GM12864 (cell line): ENCODE measurements at regions not wholly inside any gene's neighbourhood (a gene's known extent, or its start where the extent isn't known, plus 50 kb on each side); places are given as distances from the start of the nearest gene placed in this dataset.
"Not testable (repeated sequence)": the region's sequence is repeated elsewhere in the genome, so short reads cannot be mapped to it uniquely, and the experiment has no call there.

Source experiments
- DNase-seq: peaks from one replicate; pipeline ENCODE4 v3.0.0-alpha.2; 2011; ENCODE audit warnings: low read depth
- H3K4me3 ChIP-seq: 2 replicates; pipeline ENCODE4 v1.5.1; 2011; ENCODE audit warnings: mild to moderate bottlenecking, low read depth, low read length, control low read depth
- CTCF ChIP-seq: IDR thresholded peaks from 2 replicates; pipeline ENCODE4 v1.5.1; 2011; ENCODE audit warnings: low read depth, mild to moderate bottlenecking, moderate library complexity, low read length, control low read depth, inconsistent platforms; ENCODE audit errors: missing control alignments

GRCh38 chr3:22373182-22373581 lies 622.2 kb upstream of the ZNF385D start:
- TF ChIP-seq CTCF = no peak
- H3K4me3 ChIP-seq = no peak overlapping the region
- no peak for DNase-seq

DNA sequence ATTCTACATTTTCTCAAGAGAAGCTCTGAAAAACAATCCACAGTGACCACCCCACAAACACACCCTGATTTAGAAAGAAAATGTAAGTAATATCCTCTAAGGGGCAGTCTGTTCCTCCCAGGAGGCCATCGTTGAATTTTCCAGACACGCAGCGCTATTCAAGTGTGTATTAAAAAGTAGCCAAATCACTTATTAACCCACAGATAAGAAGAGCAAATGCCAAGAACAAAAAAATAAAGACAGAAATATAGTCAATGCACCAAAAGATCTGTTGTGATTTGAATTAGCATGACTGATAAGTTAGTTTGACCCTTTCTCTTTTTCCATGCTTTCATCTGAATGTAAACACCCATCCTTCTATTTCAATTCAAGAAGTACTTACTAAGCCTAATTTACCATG lies 622.8 kb upstream of the ZNF385D start:
- TF ChIP-seq CTCF = no peak
- no peak for DNase-seq
- no peak overlapping the region for H3K4me3 ChIP-seq

- DNase-seq = no peak
- no peak for TF ChIP-seq CTCF
- H3K4me3 ChIP-seq = no peak overlapping the region
Observed at GRCh38 chr3:22377421-22377820, 626.4 kb upstream of the ZNF385D start.

DNA sequence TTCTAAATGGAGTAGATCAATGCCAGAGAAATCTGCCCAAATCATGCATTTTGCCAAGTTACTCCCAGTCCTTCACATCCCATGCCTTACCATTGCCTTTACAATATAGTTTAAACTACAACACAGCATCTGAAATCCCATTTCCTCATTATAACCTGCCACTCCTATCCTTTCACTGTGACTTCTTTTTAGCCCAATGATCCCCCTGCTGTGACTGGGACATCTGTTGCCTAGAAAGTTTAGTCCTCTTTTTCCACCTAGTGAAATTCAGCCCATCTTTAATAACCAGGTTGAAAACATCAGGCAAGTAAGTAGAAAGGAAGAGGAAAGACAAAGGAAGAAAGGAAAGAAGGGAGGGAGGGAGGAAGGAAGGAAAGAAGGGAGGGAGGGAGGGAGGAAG lies 627.9 kb upstream of the ZNF385D start:
- H3K4me3 ChIP-seq = no peak overlapping the region
- no peak for TF ChIP-seq CTCF
- no peak for DNase-seq

- DNase-seq = no peak
- TF ChIP-seq CTCF = no peak
- H3K4me3 ChIP-seq = no peak overlapping the region
Observed at GRCh38 chr3:22380253-22380652, 629.2 kb upstream of the ZNF385D start.

DNA sequence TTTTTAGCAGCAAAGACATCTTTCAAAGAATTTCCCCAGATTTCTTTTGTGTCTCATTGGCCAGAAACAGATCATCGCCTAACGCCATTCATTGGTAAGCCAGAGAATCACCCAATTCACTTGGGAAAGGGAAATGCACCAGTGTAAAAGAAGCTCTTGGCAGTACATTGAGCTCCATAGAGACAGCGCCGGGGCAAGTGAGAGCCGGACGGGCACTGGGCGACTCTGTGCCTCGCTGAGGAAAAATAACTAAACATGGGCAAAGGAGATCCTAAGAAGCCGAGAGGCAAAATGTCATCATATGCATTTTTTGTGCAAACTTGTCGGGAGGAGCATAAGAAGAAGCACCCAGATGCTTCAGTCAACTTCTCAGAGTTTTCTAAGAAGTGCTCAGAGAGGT lies 630.6 kb upstream of the ZNF385D start:
- not testable (repeated sequence) for H3K4me3 ChIP-seq, DNase-seq

- TF ChIP-seq CTCF = no peak
- no peak overlapping the region for H3K4me3 ChIP-seq
Observed at GRCh38 chr3:22383285-22383684, 632.3 kb upstream of the ZNF385D start.

GRCh38 chr3:22386107-22386506 lies 635.1 kb upstream of the ZNF385D start:
- no peak for DNase-seq
- no peak for TF ChIP-seq CTCF
- H3K4me3 ChIP-seq = no peak overlapping the region

More at GRCh38 chr3:22383285-22383684, 632.3 kb upstream of the ZNF385D start:
- DNase-seq = no peak
